SK-N-MC (cell line): ENCODE measurements at regions not wholly inside any gene's neighbourhood (a gene's known extent, or its start where the extent isn't known, plus 50 kb on each side); places are given as distances from the start of the nearest gene placed in this dataset.

Experiments used
- EZH2 ChIP-seq: fragments of 200-600 bp; sonication (generic); IDR thresholded peaks from one replicate; pipeline ENCODE4 v1.6.1; 2017; ENCODE audit warnings: antibody characterized with exemption
- POLR2AphosphoS5 ChIP-seq: IDR thresholded peaks from 2 replicates; pipeline ENCODE4 v1.6.1; 2012; ENCODE audit warnings: mild to moderate bottlenecking, low read depth, low read length, borderline replicate concordance

DNA sequence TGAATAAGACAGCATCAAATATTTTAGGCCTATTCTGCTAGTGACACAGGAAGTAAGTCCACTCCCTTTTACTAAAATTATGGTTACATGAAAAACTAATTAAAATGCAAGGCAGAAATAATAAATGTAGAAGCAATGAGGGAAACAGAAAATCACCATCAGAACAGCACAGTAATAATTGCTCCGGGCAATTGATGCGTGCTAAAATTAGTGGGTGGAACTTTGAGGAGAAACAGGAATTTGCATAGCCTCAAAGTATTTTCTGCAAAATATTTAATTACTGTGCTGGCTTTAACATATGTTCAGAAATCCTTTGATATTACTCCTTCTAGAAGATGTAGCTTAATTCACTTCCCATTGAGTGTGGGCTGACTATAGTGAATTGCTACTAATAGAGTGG is 654.3 kb upstream of the RAB6C start:
- no peak for TF ChIP-seq POLR2AphosphoS5
- TF ChIP-seq EZH2 = no peak
